ENCODE measurements at regions not wholly inside any gene's neighbourhood (a gene's known extent, or its start where the extent isn't known, plus 50 kb on each side); places are given as distances from the start of the nearest gene placed in this dataset.

DNA sequence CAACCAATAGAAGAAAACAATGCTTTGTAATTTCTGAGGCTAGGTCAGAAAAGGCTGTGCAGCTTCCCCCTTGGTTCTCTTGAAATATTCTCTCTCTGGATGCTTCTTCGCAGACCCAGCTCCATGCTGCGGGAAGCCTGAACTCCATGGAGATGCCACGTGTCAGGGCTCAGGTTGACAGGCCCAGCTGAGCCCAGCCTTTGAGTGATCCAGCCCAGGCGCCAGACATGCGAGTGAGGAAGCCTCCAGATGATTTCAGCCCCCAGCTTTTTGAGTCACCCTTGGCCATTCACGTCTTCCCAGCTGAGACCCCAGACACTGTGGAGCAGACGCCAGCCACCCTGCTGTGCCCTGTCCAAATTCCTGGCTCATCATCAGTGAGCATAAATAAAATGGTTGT is 378.4 kb upstream of the NRP1 start:
- H3K36me3 ChIP-seq (ENCODE audit: low read depth) = no peaks in the 10 kb centered on the region
- DNase-seq (no peak), ATAC-seq (no peak)
- TF ChIP-seq, protein P1, sequence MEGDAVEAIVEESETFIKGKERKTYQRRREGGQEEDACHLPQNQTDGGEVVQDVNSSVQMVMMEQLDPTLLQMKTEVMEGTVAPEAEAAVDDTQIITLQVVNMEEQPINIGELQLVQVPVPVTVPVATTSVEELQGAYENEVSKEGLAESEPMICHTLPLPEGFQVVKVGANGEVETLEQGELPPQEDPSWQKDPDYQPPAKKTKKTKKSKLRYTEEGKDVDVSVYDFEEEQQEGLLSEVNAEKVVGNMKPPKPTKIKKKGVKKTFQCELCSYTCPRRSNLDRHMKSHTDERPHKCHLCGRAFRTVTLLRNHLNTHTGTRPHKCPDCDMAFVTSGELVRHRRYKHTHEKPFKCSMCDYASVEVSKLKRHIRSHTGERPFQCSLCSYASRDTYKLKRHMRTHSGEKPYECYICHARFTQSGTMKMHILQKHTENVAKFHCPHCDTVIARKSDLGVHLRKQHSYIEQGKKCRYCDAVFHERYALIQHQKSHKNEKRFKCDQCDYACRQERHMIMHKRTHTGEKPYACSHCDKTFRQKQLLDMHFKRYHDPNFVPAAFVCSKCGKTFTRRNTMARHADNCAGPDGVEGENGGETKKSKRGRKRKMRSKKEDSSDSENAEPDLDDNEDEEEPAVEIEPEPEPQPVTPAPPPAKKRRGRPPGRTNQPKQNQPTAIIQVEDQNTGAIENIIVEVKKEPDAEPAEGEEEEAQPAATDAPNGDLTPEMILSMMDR (IDR thresholded peaks at IDR 0.05) = no peak
- H3K4me1 ChIP-seq (ENCODE audit: low read depth) = no peaks in the 10 kb centered on the region
- no peaks in the 10 kb centered on the region for H3K9me3 ChIP-seq
- intact Hi-C loops (cut with DNase I, micrococcal nuclease) = no loop called here
- no peak overlapping the region for H3K4me3 ChIP-seq

DNA sequence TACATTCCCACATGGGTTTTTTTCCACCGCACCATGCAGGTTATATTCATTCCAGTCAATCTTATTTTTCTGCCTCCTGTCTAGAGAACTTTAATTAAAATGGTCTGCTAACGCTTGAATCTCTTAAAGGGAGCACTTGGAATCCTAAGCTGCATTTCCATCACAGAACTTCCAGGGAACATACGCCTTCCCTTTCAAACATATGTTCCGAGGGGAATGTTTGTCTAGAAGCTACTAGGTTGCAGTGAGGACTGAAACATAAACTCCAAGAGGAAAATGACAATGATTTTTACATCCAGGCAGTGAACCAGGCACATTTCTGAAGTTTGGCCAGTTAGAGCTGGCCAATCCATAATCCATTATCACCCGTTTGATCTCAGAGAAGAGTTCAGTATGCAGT is 375.5 kb upstream of the NRP1 start:
- DNase-seq (no peak), ATAC-seq (no peak)
- TF ChIP-seq, protein P1 (IDR thresholded peaks at IDR 0.05) = no peak
- Histone ChIP-seq H3K4me1 (ENCODE audit: low read depth) (no peaks in the 10 kb centered on the region), H3K4me3 (no peak overlapping the region), H3K9me3 (no peaks in the 10 kb centered on the region), H3K36me3 (ENCODE audit: low read depth) (no peaks in the 10 kb centered on the region)
- intact Hi-C loops (cut with DNase I, micrococcal nuclease) = no loop called here

DNA sequence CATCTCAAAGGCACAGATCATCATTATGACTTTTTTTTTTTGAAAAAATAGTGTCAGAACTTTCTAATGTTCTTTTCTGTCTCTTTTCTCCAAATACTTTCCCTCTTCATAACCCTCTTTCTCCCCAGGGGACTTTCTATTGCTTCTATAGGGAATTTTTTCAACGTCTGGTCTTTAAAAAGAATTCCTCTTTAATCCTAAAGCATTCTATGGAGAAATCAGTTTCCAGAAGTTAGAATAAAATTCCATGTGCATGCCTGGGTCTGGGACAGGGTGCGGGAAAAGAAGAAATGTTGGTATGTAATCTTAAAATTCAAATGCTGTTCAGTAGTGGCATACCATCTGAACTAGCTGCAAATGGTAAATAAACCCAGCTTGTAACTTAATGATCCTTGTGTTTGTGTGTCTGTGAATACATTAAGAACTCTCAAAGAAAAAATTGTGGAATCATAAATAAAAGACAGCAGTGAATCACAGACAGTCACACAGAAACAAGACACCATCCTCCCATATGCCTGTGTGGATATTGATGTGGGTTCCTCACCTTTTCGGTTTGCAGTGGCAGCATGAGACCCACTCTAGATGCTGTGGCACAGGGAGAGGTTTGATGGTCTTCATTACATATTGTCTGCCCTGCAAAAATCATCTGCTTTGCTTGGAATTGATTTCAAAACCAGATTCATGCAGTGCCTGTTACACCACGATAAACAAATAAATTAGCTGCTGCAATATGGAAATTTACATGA is 374.7 kb upstream of the NRP1 start:
- TF ChIP-seq, protein P1 (IDR thresholded peaks at IDR 0.05) = no peak
- intact Hi-C loops (cut with DNase I, micrococcal nuclease) = no loop called here
- DNase-seq (no peak), ATAC-seq (no peak)
- no peaks in the 10 kb centered on the region for H3K9me3 ChIP-seq
- H3K36me3 ChIP-seq (ENCODE audit: low read depth) = no peaks in the 10 kb centered on the region
- no peak overlapping the region for H3K4me3 ChIP-seq
- no peaks in the 10 kb centered on the region for H3K4me1 ChIP-seq (ENCODE audit: low read depth)

DNA sequence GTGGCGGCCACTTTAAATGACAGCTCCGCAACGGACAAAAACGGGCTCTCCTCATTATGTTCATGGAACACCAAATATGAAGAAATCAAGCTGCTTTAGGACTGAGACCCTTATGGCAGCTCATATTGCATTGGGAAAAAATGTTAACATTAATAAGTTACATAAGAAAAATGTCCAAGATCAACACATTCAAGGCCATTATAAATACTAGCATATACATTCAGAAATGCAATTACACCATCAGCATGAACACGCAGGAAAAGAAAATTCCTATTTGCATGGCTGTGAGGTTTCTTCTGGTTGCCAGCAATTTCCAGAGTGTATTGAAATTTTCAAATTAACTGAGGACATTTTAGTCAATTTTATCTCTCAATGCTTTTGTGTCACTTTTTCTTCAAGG is 374.1 kb upstream of the NRP1 start:
- TF ChIP-seq, protein P1 (IDR thresholded peaks at IDR 0.05) = no peak
- ATAC-seq = no peak
- H3K9me3 ChIP-seq = no peaks in the 10 kb centered on the region
- intact Hi-C loops (cut with DNase I, micrococcal nuclease) = no loop called here
- no peak for DNase-seq
- H3K4me3 ChIP-seq = no peak overlapping the region
- no peaks in the 10 kb centered on the region for H3K4me1 ChIP-seq (ENCODE audit: low read depth)
- no peaks in the 10 kb centered on the region for H3K36me3 ChIP-seq (ENCODE audit: low read depth)

DNA sequence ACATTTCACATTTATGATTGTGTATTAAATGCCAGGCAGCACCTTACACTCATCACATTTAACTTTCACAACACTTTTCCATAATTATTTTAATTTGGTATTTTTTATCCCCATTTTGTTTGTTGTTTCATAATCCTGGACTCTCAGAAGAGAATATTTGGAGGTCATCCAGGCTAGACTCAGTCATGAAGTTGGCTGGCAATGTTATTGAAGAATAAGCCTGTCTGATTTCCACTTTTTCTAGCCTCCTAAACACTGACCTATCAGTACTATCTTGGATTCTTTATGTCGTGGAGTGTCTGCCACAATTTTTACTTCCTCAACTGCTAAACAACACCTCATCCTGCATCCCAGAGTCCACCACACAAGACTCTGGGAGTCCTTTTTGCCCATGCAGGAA is 372.3 kb upstream of the NRP1 start:
- no peak for ATAC-seq

More for the DNA sequence above, 372.3 kb upstream of the NRP1 start:
- TF ChIP-seq, protein P1 (IDR thresholded peaks at IDR 0.05) = no peak
- Histone ChIP-seq H3K9me3 (no peaks in the 10 kb centered on the region), H3K4me3 (no peak overlapping the region), H3K4me1 (ENCODE audit: low read depth) (no peaks in the 10 kb centered on the region), H3K36me3 (ENCODE audit: low read depth) (no peaks in the 10 kb centered on the region)
- intact Hi-C loops (cut with DNase I, micrococcal nuclease) = no loop called here
- DNase-seq = no peak

Data from mucosa of descending colon (tissue), 3 donors.